Activated naive CD4-positive, alpha-beta T cell treated with anti-CD3 and anti-CD28 coated beads, Interleukin-2, amount 10 ng/mL, durations not matched to agents 7 days and 5 days (primary cell): ENCODE measurements at regions not wholly inside any gene's neighbourhood (a gene's known extent, or its start where the extent isn't known, plus 50 kb on each side); places are given as distances from the start of the nearest gene placed in this dataset.
A peak's percentile ranks its signal among the peaks of the same experiment; 100 is the strongest.

Experiments
- CTCF ChIA-PET: fragments of 350-600 bp; sonication (Branson Sonifier 250); formaldehyde crosslinking; loops from one replicate; lab custom pipeline; 2021; ENCODE audit warnings: antibody characterized with exemption; lab: Charles Lee
- DNase-seq: peaks from one replicate; pipeline ENCODE4 v3.0.0-alpha.2; 2020
- H3K27ac Mint-ChIP-seq: one replicate; pipeline ENCODE4 v1.8.0; 2021; ENCODE audit warnings: mild to moderate bottlenecking, moderate library complexity, mixed read lengths
- H3K27me3 Mint-ChIP-seq: one replicate; pipeline ENCODE4 v1.8.0; 2021; ENCODE audit warnings: mild to moderate bottlenecking, mixed read lengths
- H3K36me3 Mint-ChIP-seq: one replicate; pipeline ENCODE4 v1.8.0; 2021; ENCODE audit warnings: mixed read lengths
- H3K4me1 Mint-ChIP-seq: one replicate; pipeline ENCODE4 v1.8.0; 2021; ENCODE audit warnings: mixed read lengths
- H3K4me3 Mint-ChIP-seq: one replicate; pipeline ENCODE4 v1.8.0; 2021; ENCODE audit warnings: mild to moderate bottlenecking, moderate library complexity, mixed read lengths
- H3K9me3 Mint-ChIP-seq: one replicate; pipeline ENCODE4 v1.8.0; 2021; ENCODE audit warnings: mixed read lengths

GRCh38 chr2:37819186-37819585, 105.9 kb upstream of the RMDN2 start:
- H3K27ac Mint-ChIP-seq = no peak overlapping the region
- H3K27me3 Mint-ChIP-seq = peaks cover 5% of the 10 kb centered on the region
- H3K4me1 Mint-ChIP-seq = peaks cover 8% of the 10 kb centered on the region
- no peaks in the 10 kb centered on the region for H3K36me3 Mint-ChIP-seq
- H3K4me3 Mint-ChIP-seq = no peak overlapping the region
- H3K9me3 Mint-ChIP-seq = peaks cover 2% of the 10 kb centered on the region
- CTCF ChIA-PET = interaction anchor here (0.6 kb wide), 1 partner anchor 34 kb away, joined by 3 read pairs; no protein-coding TSS in a partner anchor
- no peak for DNase-seq

- peaks cover 5% of the 10 kb centered on the region for H3K27me3 Mint-ChIP-seq
- no peaks in the 10 kb centered on the region for H3K36me3 Mint-ChIP-seq
- no peak for DNase-seq
- CTCF ChIA-PET = no interaction called here
- H3K4me1 Mint-ChIP-seq = peaks cover 8% of the 10 kb centered on the region
- peaks cover 2% of the 10 kb centered on the region for H3K9me3 Mint-ChIP-seq
- no peak overlapping the region for H3K4me3 Mint-ChIP-seq
- no peak overlapping the region for H3K27ac Mint-ChIP-seq
Observed at GRCh38 chr2:37820471-37820986, 104.6 kb upstream of the RMDN2 start.

GRCh38 chr2:37825586-37825985, 99.5 kb upstream of the RMDN2 start:
- DNase-seq = no peak
- Mint-ChIP-seq H3K36me3 (no peaks in the 10 kb centered on the region), H3K4me3 (no peak overlapping the region), H3K4me1 (peaks cover 14% of the 10 kb centered on the region), H3K27me3 (peaks cover 5% of the 10 kb centered on the region), H3K27ac (no peak overlapping the region), H3K9me3 (peaks cover under 1% of the 10 kb centered on the region)
- CTCF ChIA-PET = no interaction called here

- H3K4me1 Mint-ChIP-seq = peaks cover 14% of the 10 kb centered on the region
- H3K4me3 Mint-ChIP-seq = no peak overlapping the region
- H3K27ac Mint-ChIP-seq = no peak overlapping the region
- H3K36me3 Mint-ChIP-seq = no peaks in the 10 kb centered on the region
- CTCF ChIA-PET = interaction anchor here (0.6 to 5.3 kb wide), 4 partner anchors 51 to 693 kb away, joined by 3 to 30 read pairs (median 6); no protein-coding TSS in a partner anchor
- H3K27me3 Mint-ChIP-seq = peaks cover 9% of the 10 kb centered on the region
- no peak for DNase-seq
- H3K9me3 Mint-ChIP-seq = no peaks in the 10 kb centered on the region
Observed at GRCh38 chr2:37826611-37827010, 98.5 kb upstream of the RMDN2 start.

- no peak for DNase-seq
- Mint-ChIP-seq H3K4me3 (no peak overlapping the region), H3K27ac (no peak overlapping the region), H3K27me3 (peaks cover 9% of the 10 kb centered on the region), H3K4me1 (peaks cover 11% of the 10 kb centered on the region), H3K9me3 (no peaks in the 10 kb centered on the region), H3K36me3 (no peaks in the 10 kb centered on the region)
- CTCF ChIA-PET = interaction anchor here (1.5 to 5.3 kb wide), 4 partner anchors 49 to 431 kb away, joined by 3 to 30 read pairs (median 6); no protein-coding TSS in a partner anchor
Observed at GRCh38 chr2:37827455-37827854, 97.6 kb upstream of the RMDN2 start.

- Mint-ChIP-seq H3K36me3 (no peaks in the 10 kb centered on the region), H3K9me3 (no peaks in the 10 kb centered on the region), H3K27ac (no peak overlapping the region), H3K4me1 (peaks cover 6% of the 10 kb centered on the region), H3K4me3 (no peak overlapping the region), H3K27me3 (peaks cover 6% of the 10 kb centered on the region)
- CTCF ChIA-PET = interaction anchor here (1.5 to 5.3 kb wide), 4 partner anchors 48 to 432 kb away, joined by 3 to 30 read pairs (median 6); no protein-coding TSS in a partner anchor
- no peak for DNase-seq
Observed at GRCh38 chr2:37827911-37828511, 97.1 kb upstream of the RMDN2 start.

- H3K4me1 Mint-ChIP-seq = peaks cover 6% of the 10 kb centered on the region
- no peaks in the 10 kb centered on the region for H3K36me3 Mint-ChIP-seq
- peaks cover 4% of the 10 kb centered on the region for H3K27me3 Mint-ChIP-seq
- CTCF ChIA-PET = interaction anchor here (0.7 to 5.3 kb wide), 5 partner anchors 158 to 434 kb away, joined by 3 to 30 read pairs (median 3); no protein-coding TSS in a partner anchor
- no peaks in the 10 kb centered on the region for H3K9me3 Mint-ChIP-seq
- H3K27ac Mint-ChIP-seq = no peak overlapping the region
- no peak overlapping the region for H3K4me3 Mint-ChIP-seq
- DNase-seq = no peak
Observed at GRCh38 chr2:37829202-37829601, 95.9 kb upstream of the RMDN2 start.

GRCh38 chr2:37829616-37830395, 95.3 kb upstream of the RMDN2 start:
- Mint-ChIP-seq H3K9me3 (no peaks in the 10 kb centered on the region), H3K27me3 (peaks cover 5% of the 10 kb centered on the region), H3K27ac (no peak overlapping the region), H3K36me3 (no peaks in the 10 kb centered on the region), H3K4me1 (peaks cover 6% of the 10 kb centered on the region), H3K4me3 (no peak overlapping the region)
- no peak for DNase-seq
- CTCF ChIA-PET = interaction anchor here (0.7 to 5.3 kb wide), 6 partner anchors 159 to 434 kb away, joined by 3 to 30 read pairs (median 3); no protein-coding TSS in a partner anchor

- no peak for DNase-seq
- H3K27me3 Mint-ChIP-seq = peaks cover 7% of the 10 kb centered on the region
- H3K9me3 Mint-ChIP-seq = no peaks in the 10 kb centered on the region
- H3K36me3 Mint-ChIP-seq = no peaks in the 10 kb centered on the region
- H3K4me3 Mint-ChIP-seq = no peak overlapping the region
- no peak overlapping the region for H3K27ac Mint-ChIP-seq
- H3K4me1 Mint-ChIP-seq = peaks cover 6% of the 10 kb centered on the region
- CTCF ChIA-PET = interaction anchor here (1.2 to 5.3 kb wide), 4 partner anchors 160 to 421 kb away, joined by 3 to 30 read pairs (median 4); no protein-coding TSS in a partner anchor
Observed at GRCh38 chr2:37830636-37831035, 94.5 kb upstream of the RMDN2 start.

GRCh38 chr2:37831081-37831780, 93.9 kb upstream of the RMDN2 start:
- Mint-ChIP-seq H3K4me3 (no peak overlapping the region), H3K27ac (no peak overlapping the region), H3K36me3 (no peaks in the 10 kb centered on the region), H3K27me3 (peaks cover 7% of the 10 kb centered on the region), H3K4me1 (peaks cover 6% of the 10 kb centered on the region), H3K9me3 (no peaks in the 10 kb centered on the region)
- no peak for DNase-seq
- CTCF ChIA-PET = interaction anchor here (1.2 to 5.3 kb wide), 6 partner anchors 19 to 434 kb away, joined by 3 to 40 read pairs (median 9); no protein-coding TSS in a partner anchor

GRCh38 chr2:37832590-37833197, 92.4 kb upstream of the RMDN2 start:
- Mint-ChIP-seq H3K4me3 (no peak overlapping the region), H3K36me3 (no peaks in the 10 kb centered on the region), H3K9me3 (no peaks in the 10 kb centered on the region), H3K27ac (no peak overlapping the region), H3K27me3 (peaks cover 7% of the 10 kb centered on the region), H3K4me1 (peaks cover 16% of the 10 kb centered on the region)
- CTCF ChIA-PET = interaction anchor here (0.6 to 6.8 kb wide), 26 partner anchors 10 to 1708 kb away, joined by 3 to 95 read pairs (median 4); no protein-coding TSS in a partner anchor
- DNase-seq = peak; percentile 87

- H3K27ac Mint-ChIP-seq = no peak overlapping the region
- peaks cover 7% of the 10 kb centered on the region for H3K27me3 Mint-ChIP-seq
- no peak overlapping the region for H3K4me3 Mint-ChIP-seq
- H3K9me3 Mint-ChIP-seq = no peaks in the 10 kb centered on the region
- CTCF ChIA-PET = interaction anchor here (0.7 to 6.8 kb wide), 14 partner anchors 11 to 665 kb away, joined by 3 to 95 read pairs (median 6); no protein-coding TSS in a partner anchor
- H3K36me3 Mint-ChIP-seq = no peaks in the 10 kb centered on the region
- DNase-seq = no peak
- peaks cover 23% of the 10 kb centered on the region for H3K4me1 Mint-ChIP-seq
Observed at GRCh38 chr2:37833423-37833822, 91.7 kb upstream of the RMDN2 start.

GRCh38 chr2:37836270-37836669, 88.8 kb upstream of the RMDN2 start:
- Mint-ChIP-seq H3K27me3 (peaks cover 4% of the 10 kb centered on the region), H3K4me3 (no peak overlapping the region), H3K27ac (no peak overlapping the region), H3K36me3 (no peaks in the 10 kb centered on the region), H3K9me3 (no peaks in the 10 kb centered on the region), H3K4me1 (peaks cover 17% of the 10 kb centered on the region)
- CTCF ChIA-PET = interaction anchor here (0.7 to 6.8 kb wide), 5 partner anchors 41 to 440 kb away, joined by 3 to 95 read pairs (median 3); no protein-coding TSS in a partner anchor
- no peak for DNase-seq
